ENCODE measurements at regions not wholly inside any gene's neighbourhood (a gene's known extent, or its start where the extent isn't known, plus 50 kb on each side); places are given as distances from the start of the nearest gene placed in this dataset.

- no peak for DNase-seq
- H3K27me3 ChIP-seq (ENCODE audit: control insufficient read depth, insufficient read depth, low read length): no peaks in the 10 kb centered on the region
- H3K9me3 ChIP-seq (ENCODE audit: control insufficient read depth in 2 of 2, low read length in 2 of 2): peaks cover 0 to 5% of the 10 kb centered on the region in 2 experiments
- ATAC-seq (ENCODE audit: low read depth in 2 of 2): no peak
- Mint-ChIP-seq H3K27ac (no peak overlapping the region), H3K4me1 (no peaks in the 10 kb centered on the region), H3K4me3 (no peak overlapping the region), H3K27me3 (no peaks in the 10 kb centered on the region), H3K36me3 (no peaks in the 10 kb centered on the region), H3K9me3 (peaks cover 0 to 12% (median 4%) of the 10 kb centered on the region in 7 donors)
- no peaks in the 10 kb centered on the region for H3K36me3 ChIP-seq (ENCODE audit: control insufficient read depth, insufficient read depth, low read length)
- no peak overlapping the region for H3K27ac ChIP-seq (ENCODE audit: insufficient read depth, low read length, poor library complexity, severe bottlenecking)
- H3K4me1 ChIP-seq (ENCODE audit: control insufficient read depth, insufficient read depth, low read length, poor library complexity, severe bottlenecking): no peaks in the 10 kb centered on the region
- no peak overlapping the region for H3K4me3 ChIP-seq (ENCODE audit: low read depth, low read length)
These were observed 381.8 kb downstream of the UBE2NL start for GRCh38 chrX:144265641-144266040.

- ATAC-seq (ENCODE audit: low read depth in 2 of 2): no peak
- no peak for DNase-seq
- Histone ChIP-seq H3K36me3 (ENCODE audit: control insufficient read depth, insufficient read depth, low read length) (no peaks in the 10 kb centered on the region), H3K27ac (ENCODE audit: insufficient read depth, low read length, poor library complexity, severe bottlenecking) (no peak overlapping the region), H3K27me3 (ENCODE audit: control insufficient read depth, insufficient read depth, low read length) (no peaks in the 10 kb centered on the region), H3K4me3 (ENCODE audit: low read depth, low read length) (no peak overlapping the region), H3K9me3 (ENCODE audit: control insufficient read depth in 2 of 2, low read length in 2 of 2) (peaks cover 0 to 3% of the 10 kb centered on the region in 2 experiments), H3K4me1 (ENCODE audit: control insufficient read depth, insufficient read depth, low read length, poor library complexity, severe bottlenecking) (no peaks in the 10 kb centered on the region)
- Mint-ChIP-seq H3K9me3 (peaks cover 0 to 10% (median 2%) of the 10 kb centered on the region in 7 donors), H3K4me1 (no peaks in the 10 kb centered on the region), H3K36me3 (no peaks in the 10 kb centered on the region), H3K4me3 (no peak overlapping the region), H3K27me3 (no peaks in the 10 kb centered on the region), H3K27ac (no peak overlapping the region)
These were observed 391.5 kb downstream of the UBE2NL start for GRCh38 chrX:144275367-144275766.

- Histone ChIP-seq H3K36me3 (ENCODE audit: control insufficient read depth, insufficient read depth, low read length) (no peaks in the 10 kb centered on the region), H3K4me3 (ENCODE audit: low read depth, low read length) (no peak overlapping the region), H3K27me3 (ENCODE audit: control insufficient read depth, insufficient read depth, low read length) (no peaks in the 10 kb centered on the region), H3K27ac (ENCODE audit: insufficient read depth, low read length, poor library complexity, severe bottlenecking) (no peak overlapping the region), H3K9me3 (ENCODE audit: control insufficient read depth in 2 of 2, low read length in 2 of 2) (peaks cover 0 to 3% of the 10 kb centered on the region in 2 experiments), H3K4me1 (ENCODE audit: control insufficient read depth, insufficient read depth, low read length, poor library complexity, severe bottlenecking) (no peaks in the 10 kb centered on the region)
- no peak for ATAC-seq (ENCODE audit: low read depth in 2 of 2)
- no peaks in the 10 kb centered on the region for H3K4me1 Mint-ChIP-seq
- H3K36me3 Mint-ChIP-seq: no peaks in the 10 kb centered on the region
- no peaks in the 10 kb centered on the region for H3K27me3 Mint-ChIP-seq
- no peak overlapping the region for H3K27ac Mint-ChIP-seq
- no peak for DNase-seq
- H3K4me3 Mint-ChIP-seq: no peak overlapping the region
- H3K9me3 Mint-ChIP-seq: peaks cover 0 to 10% (median 2%) of the 10 kb centered on the region in 7 donors
These were observed 392.0 kb downstream of the UBE2NL start for GRCh38 chrX:144275843-144276242.

GRCh38 chrX:144293229-144293628 is 409.4 kb downstream of the UBE2NL start:
- no peak overlapping the region for H3K4me3 ChIP-seq (ENCODE audit: low read depth, low read length)
- H3K9me3 Mint-ChIP-seq: peaks cover 0 to 19% (median 3%) of the 10 kb centered on the region in 7 donors
- DNase-seq: no peak
- H3K9me3 ChIP-seq (ENCODE audit: control insufficient read depth in 2 of 2, low read length in 2 of 2): peaks cover 0 to 2% of the 10 kb centered on the region in 2 experiments
- no peaks in the 10 kb centered on the region for H3K4me1 Mint-ChIP-seq
- no peak for ATAC-seq (ENCODE audit: low read depth in 2 of 2)
- no peaks in the 10 kb centered on the region for H3K4me1 ChIP-seq (ENCODE audit: control insufficient read depth, insufficient read depth, low read length, poor library complexity, severe bottlenecking)
- H3K27ac Mint-ChIP-seq: no peak overlapping the region
- H3K27ac ChIP-seq (ENCODE audit: insufficient read depth, low read length, poor library complexity, severe bottlenecking): no peak overlapping the region
- no peaks in the 10 kb centered on the region for H3K36me3 ChIP-seq (ENCODE audit: control insufficient read depth, insufficient read depth, low read length)
- no peak overlapping the region for H3K4me3 Mint-ChIP-seq
- H3K27me3 Mint-ChIP-seq: no peaks in the 10 kb centered on the region
- no peaks in the 10 kb centered on the region for H3K36me3 Mint-ChIP-seq
- no peaks in the 10 kb centered on the region for H3K27me3 ChIP-seq (ENCODE audit: control insufficient read depth, insufficient read depth, low read length)

GRCh38 chrX:144295921-144296320 is 412.1 kb downstream of the UBE2NL start:
- ATAC-seq (ENCODE audit: low read depth in 2 of 2) (no peak), DNase-seq (no peak)
- Mint-ChIP-seq H3K36me3 (no peaks in the 10 kb centered on the region), H3K27me3 (no peaks in the 10 kb centered on the region), H3K27ac (no peak overlapping the region), H3K4me3 (no peak overlapping the region), H3K4me1 (no peaks in the 10 kb centered on the region), H3K9me3 (peaks cover 0 to 10% (median 0%) of the 10 kb centered on the region in 7 donors)
- Histone ChIP-seq H3K4me3 (ENCODE audit: low read depth, low read length) (no peak overlapping the region), H3K9me3 (ENCODE audit: control insufficient read depth in 2 of 2, low read length in 2 of 2) (peaks cover 0 to 5% of the 10 kb centered on the region in 2 experiments), H3K27me3 (ENCODE audit: control insufficient read depth, insufficient read depth, low read length) (no peaks in the 10 kb centered on the region), H3K27ac (ENCODE audit: insufficient read depth, low read length, poor library complexity, severe bottlenecking) (no peak overlapping the region), H3K4me1 (ENCODE audit: control insufficient read depth, insufficient read depth, low read length, poor library complexity, severe bottlenecking) (no peaks in the 10 kb centered on the region), H3K36me3 (ENCODE audit: control insufficient read depth, insufficient read depth, low read length) (no peaks in the 10 kb centered on the region)

GRCh38 chrX:144297221-144297620 is 413.4 kb downstream of the UBE2NL start:
- Histone ChIP-seq H3K27me3 (ENCODE audit: control insufficient read depth, insufficient read depth, low read length) (no peaks in the 10 kb centered on the region), H3K36me3 (ENCODE audit: control insufficient read depth, insufficient read depth, low read length) (no peaks in the 10 kb centered on the region), H3K4me1 (ENCODE audit: control insufficient read depth, insufficient read depth, low read length, poor library complexity, severe bottlenecking) (no peaks in the 10 kb centered on the region), H3K4me3 (ENCODE audit: low read depth, low read length) (no peak overlapping the region), H3K27ac (ENCODE audit: insufficient read depth, low read length, poor library complexity, severe bottlenecking) (no peak overlapping the region), H3K9me3 (ENCODE audit: control insufficient read depth in 2 of 2, low read length in 2 of 2) (peaks cover 0 to 5% of the 10 kb centered on the region in 2 experiments)
- Mint-ChIP-seq H3K4me1 (no peaks in the 10 kb centered on the region), H3K4me3 (no peak overlapping the region), H3K27ac (no peak overlapping the region), H3K27me3 (no peaks in the 10 kb centered on the region), H3K36me3 (no peaks in the 10 kb centered on the region), H3K9me3 (peaks cover 0 to 13% (median 0%) of the 10 kb centered on the region in 7 donors)
- ATAC-seq (ENCODE audit: low read depth in 2 of 2): no peak
- DNase-seq: no peak

- Mint-ChIP-seq H3K27me3 (no peaks in the 10 kb centered on the region), H3K4me1 (no peaks in the 10 kb centered on the region), H3K9me3 (peaks cover 0 to 4% (median 0%) of the 10 kb centered on the region in 7 donors), H3K4me3 (no peak overlapping the region), H3K27ac (no peak overlapping the region), H3K36me3 (no peaks in the 10 kb centered on the region)
- ATAC-seq (ENCODE audit: low read depth in 2 of 2) (no peak), DNase-seq (no peak)
- Histone ChIP-seq H3K4me3 (ENCODE audit: low read depth, low read length) (no peak overlapping the region), H3K27me3 (ENCODE audit: control insufficient read depth, insufficient read depth, low read length) (no peaks in the 10 kb centered on the region), H3K9me3 (ENCODE audit: control insufficient read depth in 2 of 2, low read length in 2 of 2) (no peaks in the 10 kb centered on the region), H3K4me1 (ENCODE audit: control insufficient read depth, insufficient read depth, low read length, poor library complexity, severe bottlenecking) (no peaks in the 10 kb centered on the region), H3K36me3 (ENCODE audit: control insufficient read depth, insufficient read depth, low read length) (no peaks in the 10 kb centered on the region), H3K27ac (ENCODE audit: insufficient read depth, low read length, poor library complexity, severe bottlenecking) (no peak overlapping the region)
These were observed 443.6 kb downstream of the UBE2NL start for GRCh38 chrX:144327495-144327894.

- no peak overlapping the region for H3K27ac ChIP-seq (ENCODE audit: insufficient read depth, low read length, poor library complexity, severe bottlenecking)
- H3K27me3 ChIP-seq (ENCODE audit: control insufficient read depth, insufficient read depth, low read length): no peaks in the 10 kb centered on the region
- no peak overlapping the region for H3K27ac Mint-ChIP-seq
- no peak for DNase-seq
- H3K36me3 ChIP-seq (ENCODE audit: control insufficient read depth, insufficient read depth, low read length): no peaks in the 10 kb centered on the region
- no peaks in the 10 kb centered on the region for H3K4me1 Mint-ChIP-seq
- ATAC-seq (ENCODE audit: low read depth in 2 of 2): no peak
- H3K9me3 ChIP-seq (ENCODE audit: control insufficient read depth in 2 of 2, low read length in 2 of 2): no peaks in the 10 kb centered on the region
- H3K4me3 ChIP-seq (ENCODE audit: low read depth, low read length): no peak overlapping the region
- no peaks in the 10 kb centered on the region for H3K36me3 Mint-ChIP-seq
- H3K27me3 Mint-ChIP-seq: no peaks in the 10 kb centered on the region
- H3K4me3 Mint-ChIP-seq: no peak overlapping the region
- H3K9me3 Mint-ChIP-seq: peaks cover 0 to 9% (median 2%) of the 10 kb centered on the region in 7 donors
- no peaks in the 10 kb centered on the region for H3K4me1 ChIP-seq (ENCODE audit: control insufficient read depth, insufficient read depth, low read length, poor library complexity, severe bottlenecking)
These were observed 449.6 kb downstream of the UBE2NL start for GRCh38 chrX:144333429-144333828.

Measured in CD4-positive, CD25-positive, alpha-beta regulatory T cell (primary cell).